ENCODE measurements at regions not wholly inside any gene's neighbourhood (a gene's known extent, or its start where the extent isn't known, plus 50 kb on each side); places are given as distances from the start of the nearest gene placed in this dataset.

DNA sequence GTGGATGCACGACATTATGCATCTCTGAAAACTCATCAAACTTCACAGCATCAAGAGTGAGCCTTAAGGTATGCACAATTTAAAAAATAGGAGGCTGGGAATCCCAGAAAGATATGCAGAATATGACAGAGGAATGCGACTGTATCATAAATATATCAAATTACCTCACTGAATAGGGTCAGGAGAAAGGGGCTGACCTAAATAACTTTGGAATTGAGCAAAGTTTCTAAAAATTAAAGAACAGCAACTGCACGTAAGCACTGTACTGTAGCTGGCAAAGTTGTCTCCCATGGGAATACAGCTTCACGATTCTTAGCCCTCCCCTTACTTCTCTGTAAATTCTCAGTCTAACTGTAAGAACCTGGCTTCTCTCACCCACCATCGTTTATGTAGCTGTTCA, 397.4 kb upstream of the ZFP42 start:
- TF ChIP-seq, protein P1, sequence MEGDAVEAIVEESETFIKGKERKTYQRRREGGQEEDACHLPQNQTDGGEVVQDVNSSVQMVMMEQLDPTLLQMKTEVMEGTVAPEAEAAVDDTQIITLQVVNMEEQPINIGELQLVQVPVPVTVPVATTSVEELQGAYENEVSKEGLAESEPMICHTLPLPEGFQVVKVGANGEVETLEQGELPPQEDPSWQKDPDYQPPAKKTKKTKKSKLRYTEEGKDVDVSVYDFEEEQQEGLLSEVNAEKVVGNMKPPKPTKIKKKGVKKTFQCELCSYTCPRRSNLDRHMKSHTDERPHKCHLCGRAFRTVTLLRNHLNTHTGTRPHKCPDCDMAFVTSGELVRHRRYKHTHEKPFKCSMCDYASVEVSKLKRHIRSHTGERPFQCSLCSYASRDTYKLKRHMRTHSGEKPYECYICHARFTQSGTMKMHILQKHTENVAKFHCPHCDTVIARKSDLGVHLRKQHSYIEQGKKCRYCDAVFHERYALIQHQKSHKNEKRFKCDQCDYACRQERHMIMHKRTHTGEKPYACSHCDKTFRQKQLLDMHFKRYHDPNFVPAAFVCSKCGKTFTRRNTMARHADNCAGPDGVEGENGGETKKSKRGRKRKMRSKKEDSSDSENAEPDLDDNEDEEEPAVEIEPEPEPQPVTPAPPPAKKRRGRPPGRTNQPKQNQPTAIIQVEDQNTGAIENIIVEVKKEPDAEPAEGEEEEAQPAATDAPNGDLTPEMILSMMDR (IDR thresholded peaks at IDR 0.05; ENCODE audit: insufficient read depth, low read length) = no peak
- TF ChIP-seq, protein P2, sequence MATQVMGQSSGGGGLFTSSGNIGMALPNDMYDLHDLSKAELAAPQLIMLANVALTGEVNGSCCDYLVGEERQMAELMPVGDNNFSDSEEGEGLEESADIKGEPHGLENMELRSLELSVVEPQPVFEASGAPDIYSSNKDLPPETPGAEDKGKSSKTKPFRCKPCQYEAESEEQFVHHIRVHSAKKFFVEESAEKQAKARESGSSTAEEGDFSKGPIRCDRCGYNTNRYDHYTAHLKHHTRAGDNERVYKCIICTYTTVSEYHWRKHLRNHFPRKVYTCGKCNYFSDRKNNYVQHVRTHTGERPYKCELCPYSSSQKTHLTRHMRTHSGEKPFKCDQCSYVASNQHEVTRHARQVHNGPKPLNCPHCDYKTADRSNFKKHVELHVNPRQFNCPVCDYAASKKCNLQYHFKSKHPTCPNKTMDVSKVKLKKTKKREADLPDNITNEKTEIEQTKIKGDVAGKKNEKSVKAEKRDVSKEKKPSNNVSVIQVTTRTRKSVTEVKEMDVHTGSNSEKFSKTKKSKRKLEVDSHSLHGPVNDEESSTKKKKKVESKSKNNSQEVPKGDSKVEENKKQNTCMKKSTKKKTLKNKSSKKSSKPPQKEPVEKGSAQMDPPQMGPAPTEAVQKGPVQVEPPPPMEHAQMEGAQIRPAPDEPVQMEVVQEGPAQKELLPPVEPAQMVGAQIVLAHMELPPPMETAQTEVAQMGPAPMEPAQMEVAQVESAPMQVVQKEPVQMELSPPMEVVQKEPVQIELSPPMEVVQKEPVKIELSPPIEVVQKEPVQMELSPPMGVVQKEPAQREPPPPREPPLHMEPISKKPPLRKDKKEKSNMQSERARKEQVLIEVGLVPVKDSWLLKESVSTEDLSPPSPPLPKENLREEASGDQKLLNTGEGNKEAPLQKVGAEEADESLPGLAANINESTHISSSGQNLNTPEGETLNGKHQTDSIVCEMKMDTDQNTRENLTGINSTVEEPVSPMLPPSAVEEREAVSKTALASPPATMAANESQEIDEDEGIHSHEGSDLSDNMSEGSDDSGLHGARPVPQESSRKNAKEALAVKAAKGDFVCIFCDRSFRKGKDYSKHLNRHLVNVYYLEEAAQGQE (IDR thresholded peaks at IDR 0.05; ENCODE audit: insufficient replicate concordance, low read depth) = no peak
